Calu3 (cell line): ENCODE measurements at regions not wholly inside any gene's neighbourhood (a gene's known extent, or its start where the extent isn't known, plus 50 kb on each side); places are given as distances from the start of the nearest gene placed in this dataset.

ENCODE experiments used
- BruUV-seq: library from RNA; stranded (reverse); fragments of 400-500 nt; replicated peaks from 2 replicates; lab custom pipeline; 2021; lab: Mats Ljungman, UMichigan
- CTCF ChIA-PET: fragments of 300-600 bp; sonication (Branson Sonifier 250); formaldehyde crosslinking; loops from one replicate; lab custom pipeline; 2022; ENCODE audit warnings: antibody characterized with exemption; lab: Charles Lee
- DNase-seq: peaks from one replicate; pipeline ENCODE4 v3.0.0; 2022
- H3K27ac Mint-ChIP-seq: one replicate; pipeline ENCODE4 v1.8.0; 2022; ENCODE audit warnings: mixed read lengths; ENCODE audit not compliant: unreplicated experiment
- H3K27me3 Mint-ChIP-seq: one replicate; pipeline ENCODE4 v1.8.0; 2022; ENCODE audit warnings: mixed read lengths; ENCODE audit not compliant: unreplicated experiment
- H3K36me3 Mint-ChIP-seq: one replicate; pipeline ENCODE4 v1.8.0; 2022; ENCODE audit warnings: mild to moderate bottlenecking, moderate library complexity, mixed read lengths; ENCODE audit not compliant: insufficient read depth, unreplicated experiment
- H3K4me1 Mint-ChIP-seq: one replicate; pipeline ENCODE4 v1.8.0; 2022; ENCODE audit warnings: mild to moderate bottlenecking, low read depth, mixed read lengths; ENCODE audit not compliant: unreplicated experiment
- H3K4me3 Mint-ChIP-seq: one replicate; pipeline ENCODE4 v1.8.0; 2022; ENCODE audit warnings: mild to moderate bottlenecking, low read depth, moderate library complexity, mixed read lengths; ENCODE audit not compliant: unreplicated experiment
- H3K9me3 Mint-ChIP-seq: one replicate; pipeline ENCODE4 v1.8.0; 2022; ENCODE audit warnings: low read depth, mixed read lengths; ENCODE audit not compliant: unreplicated experiment
- intact Hi-C: fragments of 100-400 bp; cut with micrococcal nuclease; formaldehyde crosslinking; loops from one replicate; pipeline ENCODE4 v1.10.0; 2022; ENCODE audit not compliant: unreplicated experiment
- TF ChIP-seq, protein P1 (sequence below): fragments of 200-600 bp; IDR thresholded peaks from one replicate; pipeline ENCODE4 v1.8.0; 2022; ENCODE audit warnings: antibody characterized with exemption; ENCODE audit not compliant: unreplicated experiment

DNA sequence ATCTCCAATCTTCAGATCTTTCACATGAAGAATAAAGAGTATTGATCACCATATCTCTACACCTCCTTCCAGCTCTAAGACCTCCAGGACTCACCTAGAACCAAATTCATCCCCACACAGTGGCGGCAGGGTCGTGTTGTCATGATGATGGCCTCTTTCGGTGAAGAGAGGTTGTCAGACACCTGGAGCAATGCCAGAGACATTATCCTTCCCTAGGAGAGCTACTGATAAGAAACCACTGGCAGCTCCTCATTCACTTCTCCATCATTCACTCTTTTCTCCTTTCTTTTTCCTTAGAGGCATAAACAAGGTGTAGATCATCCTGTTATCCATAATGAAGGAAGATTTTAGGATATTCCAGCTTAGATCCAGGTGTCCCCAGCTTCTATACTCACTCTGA is 197.9 kb upstream of the TNP1 start:
- no peak overlapping the region for H3K27ac Mint-ChIP-seq
- CTCF ChIA-PET: no interaction called here
- H3K4me3 Mint-ChIP-seq: no peak overlapping the region
- no peaks in the 10 kb centered on the region for H3K36me3 Mint-ChIP-seq
- no TSS peak for BruUV-seq
- H3K27me3 Mint-ChIP-seq: no peaks in the 10 kb centered on the region
- TF ChIP-seq, protein P1, sequence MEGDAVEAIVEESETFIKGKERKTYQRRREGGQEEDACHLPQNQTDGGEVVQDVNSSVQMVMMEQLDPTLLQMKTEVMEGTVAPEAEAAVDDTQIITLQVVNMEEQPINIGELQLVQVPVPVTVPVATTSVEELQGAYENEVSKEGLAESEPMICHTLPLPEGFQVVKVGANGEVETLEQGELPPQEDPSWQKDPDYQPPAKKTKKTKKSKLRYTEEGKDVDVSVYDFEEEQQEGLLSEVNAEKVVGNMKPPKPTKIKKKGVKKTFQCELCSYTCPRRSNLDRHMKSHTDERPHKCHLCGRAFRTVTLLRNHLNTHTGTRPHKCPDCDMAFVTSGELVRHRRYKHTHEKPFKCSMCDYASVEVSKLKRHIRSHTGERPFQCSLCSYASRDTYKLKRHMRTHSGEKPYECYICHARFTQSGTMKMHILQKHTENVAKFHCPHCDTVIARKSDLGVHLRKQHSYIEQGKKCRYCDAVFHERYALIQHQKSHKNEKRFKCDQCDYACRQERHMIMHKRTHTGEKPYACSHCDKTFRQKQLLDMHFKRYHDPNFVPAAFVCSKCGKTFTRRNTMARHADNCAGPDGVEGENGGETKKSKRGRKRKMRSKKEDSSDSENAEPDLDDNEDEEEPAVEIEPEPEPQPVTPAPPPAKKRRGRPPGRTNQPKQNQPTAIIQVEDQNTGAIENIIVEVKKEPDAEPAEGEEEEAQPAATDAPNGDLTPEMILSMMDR: no peak
- H3K4me1 Mint-ChIP-seq: no peaks in the 10 kb centered on the region
- intact Hi-C loops: no loop called here
- DNase-seq: no peak
- no peaks in the 10 kb centered on the region for H3K9me3 Mint-ChIP-seq

- no peak overlapping the region for H3K27ac Mint-ChIP-seq
- no peak overlapping the region for H3K4me3 Mint-ChIP-seq
- no peak for DNase-seq
- TF ChIP-seq, protein P1: no peak
- CTCF ChIA-PET: no interaction called here
- no peaks in the 10 kb centered on the region for H3K4me1 Mint-ChIP-seq
- H3K9me3 Mint-ChIP-seq: no peaks in the 10 kb centered on the region
- H3K36me3 Mint-ChIP-seq: no peaks in the 10 kb centered on the region
- intact Hi-C loops: no loop called here
- no peaks in the 10 kb centered on the region for H3K27me3 Mint-ChIP-seq
- no TSS peak for BruUV-seq
Observed at GRCh38 chr2:217055624-217056023, 195.8 kb upstream of the TNP1 start.

GRCh38 chr2:217054791-217055190 is 194.9 kb upstream of the TNP1 start:
- Mint-ChIP-seq H3K4me3 (no peak overlapping the region), H3K27me3 (no peaks in the 10 kb centered on the region), H3K4me1 (no peaks in the 10 kb centered on the region), H3K9me3 (no peaks in the 10 kb centered on the region), H3K27ac (no peak overlapping the region), H3K36me3 (no peaks in the 10 kb centered on the region)
- TF ChIP-seq, protein P1: no peak
- DNase-seq: no peak
- intact Hi-C loops: no loop called here
- CTCF ChIA-PET: no interaction called here
- BruUV-seq: no TSS peak

DNA sequence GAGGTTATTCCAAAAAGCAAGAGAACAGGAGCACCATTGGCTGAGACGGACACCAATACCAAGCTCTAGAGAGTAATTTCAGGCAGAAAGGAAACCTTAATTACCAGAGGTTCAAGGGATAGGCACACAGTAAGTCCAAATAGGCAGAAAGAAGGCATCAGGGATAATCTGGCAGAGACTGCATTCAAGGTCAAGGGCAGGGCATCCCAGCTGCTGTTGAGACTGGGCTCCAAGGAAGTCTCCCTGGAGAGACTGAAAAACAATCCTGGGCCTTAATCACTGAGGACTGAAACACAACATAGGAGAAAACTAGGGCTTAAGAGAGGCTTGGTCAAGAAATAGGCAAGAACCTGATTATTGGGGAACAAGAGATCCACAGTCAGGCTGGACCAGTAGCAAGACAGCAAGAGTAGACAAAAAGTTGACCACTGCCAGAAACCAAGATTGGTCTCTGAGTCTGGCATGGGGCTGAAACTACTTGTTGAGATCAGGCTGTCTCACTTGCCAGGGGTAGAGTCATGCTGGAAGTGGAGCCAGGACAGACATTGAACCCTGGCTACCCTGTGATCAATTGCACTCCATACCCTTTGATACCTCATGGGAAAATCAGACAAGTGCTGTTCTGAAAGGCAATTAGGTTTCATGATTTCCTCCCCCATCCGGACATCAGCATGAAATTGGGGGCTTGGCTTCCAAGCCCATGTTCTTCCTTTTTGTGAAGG is 193.2 kb upstream of the TNP1 start:
- H3K36me3 Mint-ChIP-seq: no peaks in the 10 kb centered on the region
- no peak for DNase-seq
- TF ChIP-seq, protein P1: no peak
- no peaks in the 10 kb centered on the region for H3K9me3 Mint-ChIP-seq
- no TSS peak for BruUV-seq
- peaks cover under 1% of the 10 kb centered on the region for H3K4me1 Mint-ChIP-seq
- no peak overlapping the region for H3K27ac Mint-ChIP-seq
- intact Hi-C loops: no loop called here
- no peak overlapping the region for H3K4me3 Mint-ChIP-seq
- CTCF ChIA-PET: no interaction called here
- H3K27me3 Mint-ChIP-seq: no peaks in the 10 kb centered on the region
